ENCODE measurements at regions not wholly inside any gene's neighbourhood (a gene's known extent, or its start where the extent isn't known, plus 50 kb on each side); places are given as distances from the start of the nearest gene placed in this dataset.

DNA sequence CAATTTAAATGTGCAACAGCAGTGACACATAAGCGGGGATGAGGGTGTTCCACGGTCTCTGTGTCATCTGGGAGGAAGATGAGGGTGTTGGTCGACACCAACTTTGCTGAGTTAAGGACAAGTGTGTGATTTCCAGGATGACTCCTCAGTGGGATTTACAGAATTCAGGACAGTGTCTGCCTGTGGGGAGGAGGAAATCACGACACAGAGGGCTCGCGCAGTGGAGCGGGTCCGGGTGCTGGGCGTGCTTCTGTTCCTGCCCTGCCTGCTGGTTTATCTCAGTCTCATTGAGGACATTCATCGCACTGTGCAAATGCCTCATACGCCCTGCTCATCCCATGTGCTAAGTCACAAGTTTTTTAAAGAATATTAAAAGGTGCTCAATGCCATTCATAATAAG lies 73.7 kb upstream of the ADAMTS2 start:
- no peak for TF ChIP-seq POLR2A (IDR thresholded peaks at IDR 0.05)
- TF ChIP-seq, protein P1, sequence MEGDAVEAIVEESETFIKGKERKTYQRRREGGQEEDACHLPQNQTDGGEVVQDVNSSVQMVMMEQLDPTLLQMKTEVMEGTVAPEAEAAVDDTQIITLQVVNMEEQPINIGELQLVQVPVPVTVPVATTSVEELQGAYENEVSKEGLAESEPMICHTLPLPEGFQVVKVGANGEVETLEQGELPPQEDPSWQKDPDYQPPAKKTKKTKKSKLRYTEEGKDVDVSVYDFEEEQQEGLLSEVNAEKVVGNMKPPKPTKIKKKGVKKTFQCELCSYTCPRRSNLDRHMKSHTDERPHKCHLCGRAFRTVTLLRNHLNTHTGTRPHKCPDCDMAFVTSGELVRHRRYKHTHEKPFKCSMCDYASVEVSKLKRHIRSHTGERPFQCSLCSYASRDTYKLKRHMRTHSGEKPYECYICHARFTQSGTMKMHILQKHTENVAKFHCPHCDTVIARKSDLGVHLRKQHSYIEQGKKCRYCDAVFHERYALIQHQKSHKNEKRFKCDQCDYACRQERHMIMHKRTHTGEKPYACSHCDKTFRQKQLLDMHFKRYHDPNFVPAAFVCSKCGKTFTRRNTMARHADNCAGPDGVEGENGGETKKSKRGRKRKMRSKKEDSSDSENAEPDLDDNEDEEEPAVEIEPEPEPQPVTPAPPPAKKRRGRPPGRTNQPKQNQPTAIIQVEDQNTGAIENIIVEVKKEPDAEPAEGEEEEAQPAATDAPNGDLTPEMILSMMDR (IDR thresholded peaks at IDR 0.05), result no peak

All from lower leg skin (tissue), 3 donors.